Effector memory CD4-positive, alpha-beta T cell (primary cell): ENCODE measurements at regions not wholly inside any gene's neighbourhood (a gene's known extent, or its start where the extent isn't known, plus 50 kb on each side); places are given as distances from the start of the nearest gene placed in this dataset.
"Not testable (repeated sequence)": the region's sequence is repeated elsewhere in the genome, so short reads cannot be mapped to it uniquely, and the experiment has no call there.

Experiments used
- DNase-seq, 3 donors: peaks; one replicate each; pipeline ENCODE4 v3.0.0-alpha.2; 2020
- H3K27ac ChIP-seq: 2 replicates; pipeline ENCODE4 v1.7.0; 2013; ENCODE audit warnings: mild to moderate bottlenecking, low read length, moderate library complexity; ENCODE audit not compliant: insufficient read depth, poor library complexity, severe bottlenecking
- H3K27me3 ChIP-seq: replicated peaks from 2 replicates; pipeline ENCODE4 v1.7.0; 2013; ENCODE audit warnings: mild to moderate bottlenecking, low read length; ENCODE audit not compliant: insufficient read depth, control insufficient read depth, poor library complexity, severe bottlenecking
- H3K36me3 ChIP-seq: 2 replicates; pipeline ENCODE4 v1.7.0; 2013; ENCODE audit warnings: mild to moderate bottlenecking, low read length, moderate library complexity; ENCODE audit not compliant: control insufficient read depth, insufficient read depth
- H3K4me1 ChIP-seq: 2 replicates; pipeline ENCODE4 v1.7.0; 2013; ENCODE audit warnings: low read length, mild to moderate bottlenecking; ENCODE audit not compliant: control insufficient read depth, insufficient read depth, poor library complexity, severe bottlenecking
- H3K4me3 ChIP-seq: 2 replicates; pipeline ENCODE4 v1.7.0; 2013; ENCODE audit warnings: low read length, low read depth, mild to moderate bottlenecking; ENCODE audit not compliant: insufficient read depth, poor library complexity, severe bottlenecking
- H3K9me3 ChIP-seq: 2 replicates; pipeline ENCODE4 v1.7.0; 2013; ENCODE audit warnings: mild to moderate bottlenecking, low read length, moderate library complexity; ENCODE audit not compliant: control insufficient read depth

GRCh38 chr1:229897501-229897900 lies 169.5 kb upstream of the GALNT2 start:
- no peak for DNase-seq
- H3K36me3 ChIP-seq: no peaks in the 10 kb centered on the region

GRCh38 chr1:229900220-229900619 lies 166.8 kb upstream of the GALNT2 start:
- Histone ChIP-seq H3K36me3 (no peaks in the 10 kb centered on the region), H3K27ac (no peak overlapping the region), H3K4me3 (no peak overlapping the region), H3K4me1 (no peaks in the 10 kb centered on the region), H3K27me3 (no peaks in the 10 kb centered on the region), H3K9me3 (no peaks in the 10 kb centered on the region)
- DNase-seq: no peak

More at GRCh38 chr1:229897501-229897900, 169.5 kb upstream of the GALNT2 start:
- Histone ChIP-seq H3K27ac (no peak overlapping the region), H3K27me3 (no peaks in the 10 kb centered on the region), H3K4me1 (no peaks in the 10 kb centered on the region), H3K4me3 (no peak overlapping the region), H3K9me3 (no peaks in the 10 kb centered on the region)

- Histone ChIP-seq H3K4me1 (no peaks in the 10 kb centered on the region), H3K36me3 (no peaks in the 10 kb centered on the region), H3K9me3 (no peaks in the 10 kb centered on the region), H3K4me3 (no peak overlapping the region), H3K27ac (no peak overlapping the region), H3K27me3 (no peaks in the 10 kb centered on the region)
- no peak for DNase-seq
Measured at GRCh38 chr1:229905031-229905545, 161.9 kb upstream of the GALNT2 start.

GRCh38 chr1:229905652-229906051 lies 161.4 kb upstream of the GALNT2 start:
- no peaks in the 10 kb centered on the region for H3K27me3 ChIP-seq
- no peak overlapping the region for H3K4me3 ChIP-seq
- no peaks in the 10 kb centered on the region for H3K36me3 ChIP-seq
- no peak overlapping the region for H3K27ac ChIP-seq
- H3K4me1 ChIP-seq: no peaks in the 10 kb centered on the region
- no peaks in the 10 kb centered on the region for H3K9me3 ChIP-seq
- DNase-seq: no peak

GRCh38 chr1:229907884-229908638 lies 159.0 kb upstream of the GALNT2 start:
- H3K36me3 ChIP-seq: no peaks in the 10 kb centered on the region
- H3K4me3 ChIP-seq: no peak overlapping the region
- H3K4me1 ChIP-seq: no peaks in the 10 kb centered on the region
- no peak for DNase-seq
- H3K27me3 ChIP-seq: no peaks in the 10 kb centered on the region
- no peaks in the 10 kb centered on the region for H3K9me3 ChIP-seq
- H3K27ac ChIP-seq: no peak overlapping the region

- DNase-seq: no peak
- Histone ChIP-seq H3K27ac (no peak overlapping the region), H3K36me3 (no peaks in the 10 kb centered on the region), H3K4me1 (no peaks in the 10 kb centered on the region), H3K4me3 (no peak overlapping the region), H3K27me3 (no peaks in the 10 kb centered on the region), H3K9me3 (no peaks in the 10 kb centered on the region)
Measured at GRCh38 chr1:229908689-229909088, 158.3 kb upstream of the GALNT2 start.

- Histone ChIP-seq H3K36me3 (no peaks in the 10 kb centered on the region), H3K27ac (no peak overlapping the region)
- DNase-seq: no peak
Measured at GRCh38 chr1:229913489-229913888, 153.5 kb upstream of the GALNT2 start.

GRCh38 chr1:229919488-229919887 lies 147.6 kb upstream of the GALNT2 start:
- not testable (repeated sequence) for DNase-seq

More at GRCh38 chr1:229913489-229913888, 153.5 kb upstream of the GALNT2 start:
- H3K4me3 ChIP-seq: no peak overlapping the region
- H3K4me1 ChIP-seq: no peaks in the 10 kb centered on the region
- no peaks in the 10 kb centered on the region for H3K27me3 ChIP-seq
- H3K9me3 ChIP-seq: no peaks in the 10 kb centered on the region

GRCh38 chr1:229920683-229921082 lies 146.4 kb upstream of the GALNT2 start:
- H3K4me3 ChIP-seq: no peak overlapping the region
- H3K4me1 ChIP-seq: no peaks in the 10 kb centered on the region
- H3K36me3 ChIP-seq: no peaks in the 10 kb centered on the region
- H3K27me3 ChIP-seq: no peaks in the 10 kb centered on the region
- DNase-seq: no peak
- no peak overlapping the region for H3K27ac ChIP-seq
- H3K9me3 ChIP-seq: no peaks in the 10 kb centered on the region

More at GRCh38 chr1:229919488-229919887, 147.6 kb upstream of the GALNT2 start:
- H3K4me1 ChIP-seq, H3K36me3 ChIP-seq, H3K9me3 ChIP-seq, H3K27me3 ChIP-seq, H3K27ac ChIP-seq, H3K4me3 ChIP-seq: not testable (repeated sequence)

- no peak for DNase-seq
- Histone ChIP-seq H3K4me1 (no peaks in the 10 kb centered on the region), H3K9me3 (no peaks in the 10 kb centered on the region), H3K27ac (no peak overlapping the region), H3K36me3 (no peaks in the 10 kb centered on the region), H3K27me3 (no peaks in the 10 kb centered on the region), H3K4me3 (no peak overlapping the region)
Measured at GRCh38 chr1:229922249-229922648, 144.8 kb upstream of the GALNT2 start.
